ENCODE measurements at regions not wholly inside any gene's neighbourhood (a gene's known extent, or its start where the extent isn't known, plus 50 kb on each side); places are given as distances from the start of the nearest gene placed in this dataset.

GRCh38 chr5:125424402-125425141, 678.1 kb upstream of the ZNF608 start:
- no peak for TF ChIP-seq CTCF (IDR thresholded peaks at IDR 0.05)
- TF ChIP-seq POLR2A (IDR thresholded peaks at IDR 0.05; ENCODE audit: low read depth): no peak
- no peak for TF ChIP-seq POLR2AphosphoS5 (IDR thresholded peaks at IDR 0.05)
- TF ChIP-seq EP300 (IDR thresholded peaks at IDR 0.05): no peak

All from esophagus muscularis mucosa (tissue), 4 donors.